ENCODE measurements at regions not wholly inside any gene's neighbourhood (a gene's known extent, or its start where the extent isn't known, plus 50 kb on each side); places are given as distances from the start of the nearest gene placed in this dataset.

DNA sequence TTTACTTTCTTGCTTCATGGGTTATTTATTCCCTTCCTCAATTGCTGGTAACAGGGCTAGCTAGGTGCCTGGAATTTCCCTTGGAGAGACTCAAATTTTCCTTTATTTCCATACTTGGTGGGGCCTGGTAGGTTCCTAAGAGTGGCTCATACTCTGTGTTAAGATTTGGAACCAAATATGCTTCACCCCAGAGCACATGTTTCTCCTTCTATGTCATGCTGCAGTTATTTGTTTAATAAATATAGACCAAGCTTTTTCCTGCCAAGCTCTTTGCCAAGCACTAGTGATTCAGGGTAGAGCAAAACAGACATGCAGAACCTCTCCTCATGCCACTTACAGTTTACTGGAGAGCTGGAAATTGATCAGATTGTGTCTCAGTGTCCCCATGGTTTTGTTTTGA lies 290.3 kb upstream of the SGCD start:
- TF ChIP-seq, protein P1, sequence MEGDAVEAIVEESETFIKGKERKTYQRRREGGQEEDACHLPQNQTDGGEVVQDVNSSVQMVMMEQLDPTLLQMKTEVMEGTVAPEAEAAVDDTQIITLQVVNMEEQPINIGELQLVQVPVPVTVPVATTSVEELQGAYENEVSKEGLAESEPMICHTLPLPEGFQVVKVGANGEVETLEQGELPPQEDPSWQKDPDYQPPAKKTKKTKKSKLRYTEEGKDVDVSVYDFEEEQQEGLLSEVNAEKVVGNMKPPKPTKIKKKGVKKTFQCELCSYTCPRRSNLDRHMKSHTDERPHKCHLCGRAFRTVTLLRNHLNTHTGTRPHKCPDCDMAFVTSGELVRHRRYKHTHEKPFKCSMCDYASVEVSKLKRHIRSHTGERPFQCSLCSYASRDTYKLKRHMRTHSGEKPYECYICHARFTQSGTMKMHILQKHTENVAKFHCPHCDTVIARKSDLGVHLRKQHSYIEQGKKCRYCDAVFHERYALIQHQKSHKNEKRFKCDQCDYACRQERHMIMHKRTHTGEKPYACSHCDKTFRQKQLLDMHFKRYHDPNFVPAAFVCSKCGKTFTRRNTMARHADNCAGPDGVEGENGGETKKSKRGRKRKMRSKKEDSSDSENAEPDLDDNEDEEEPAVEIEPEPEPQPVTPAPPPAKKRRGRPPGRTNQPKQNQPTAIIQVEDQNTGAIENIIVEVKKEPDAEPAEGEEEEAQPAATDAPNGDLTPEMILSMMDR (IDR thresholded peaks at IDR 0.05; ENCODE audit: borderline replicate concordance, extremely low read depth, low read length, poor library complexity, severe bottlenecking), result no peak
- no peak for TF ChIP-seq EZH2 (IDR thresholded peaks at IDR 0.05; ENCODE audit: borderline replicate concordance, low read depth, low read length, severe bottlenecking)

All from DND-41 (cell line).